ENCODE measurements at regions not wholly inside any gene's neighbourhood (a gene's known extent, or its start where the extent isn't known, plus 50 kb on each side); places are given as distances from the start of the nearest gene placed in this dataset.

DNA sequence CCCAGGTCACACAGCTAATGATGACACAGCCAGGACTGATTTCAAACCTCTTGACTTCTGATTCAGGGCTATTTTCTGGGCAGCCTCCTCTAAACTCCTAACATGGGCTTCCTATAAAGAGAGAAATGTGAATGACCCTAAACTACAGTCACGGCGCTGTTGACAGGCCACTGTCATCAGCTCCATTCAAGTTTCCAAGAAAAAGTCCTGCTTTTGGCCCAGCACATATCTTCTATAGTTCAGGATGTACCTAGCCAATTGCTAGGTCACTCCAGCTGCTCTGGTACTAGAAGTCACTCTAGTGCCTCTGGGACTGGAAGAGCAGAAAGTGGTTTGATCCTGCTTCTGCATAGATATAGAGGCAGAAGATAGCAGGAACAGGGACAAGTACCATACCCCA lies 64.9 kb upstream of the TARS1 start:
- Histone ChIP-seq H2AFZ (ENCODE audit: low read depth, low read length) (no peak overlapping the region), H3K79me2 (ENCODE audit: control insufficient read depth, insufficient read depth, low read length) (no peaks in the 10 kb centered on the region), H3K9ac (ENCODE audit: insufficient read depth in 1 of 2, low read depth in 2 of 2, low read length in 2 of 2) (no peak overlapping the region), H4K20me1 (replicated peaks; ENCODE audit: control insufficient read depth, insufficient read depth, low read length) (no peaks in the 10 kb centered on the region), H3K9me1 (ENCODE audit: control insufficient read depth, insufficient read depth, low read length) (no peaks in the 10 kb centered on the region), H3K4me1 (replicated peaks in 1 of 2; ENCODE audit: control insufficient read depth in 2 of 2, insufficient read depth in 2 of 2, low read length in 2 of 2) (no peaks in the 10 kb centered on the region), H3K9me3 (replicated peaks; ENCODE audit: control insufficient read depth, insufficient read depth, low read depth, low read length) (no peaks in the 10 kb centered on the region), H3K4me3 (no peak overlapping the region), H3K27me3 (ENCODE audit: control insufficient read depth in 2 of 2, insufficient read depth in 2 of 2, low read length in 2 of 2) (no peaks in the 10 kb centered on the region), H3K4me2 (ENCODE audit: insufficient read depth, low read length) (no peak overlapping the region), H3K27ac (ENCODE audit: extremely low read depth, low read depth, low read length) (no peak overlapping the region), H3K36me3 (ENCODE audit: control insufficient read depth, insufficient read depth, low read length) (no peaks in the 10 kb centered on the region)
- CTCF ChIA-PET (ENCODE audit: low intra/inter-chr PET ratio) = no interaction called here
- intact Hi-C loops (cut with micrococcal nuclease) = no loop called here
- TF ChIP-seq ZNF282 (CRISPR knock-in tag; IDR thresholded peaks at IDR 0.05) = no peak
- no peak for TF ChIP-seq CBFB (CRISPR knock-in tag; IDR thresholded peaks at IDR 0.05)
- TF ChIP-seq TRIM28 (IDR thresholded peaks at IDR 0.05) = no peak
- TF ChIP-seq, protein P1, sequence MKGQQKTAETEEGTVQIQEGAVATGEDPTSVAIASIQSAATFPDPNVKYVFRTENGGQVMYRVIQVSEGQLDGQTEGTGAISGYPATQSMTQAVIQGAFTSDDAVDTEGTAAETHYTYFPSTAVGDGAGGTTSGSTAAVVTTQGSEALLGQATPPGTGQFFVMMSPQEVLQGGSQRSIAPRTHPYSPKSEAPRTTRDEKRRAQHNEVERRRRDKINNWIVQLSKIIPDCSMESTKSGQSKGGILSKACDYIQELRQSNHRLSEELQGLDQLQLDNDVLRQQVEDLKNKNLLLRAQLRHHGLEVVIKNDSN (CRISPR knock-in tag; IDR thresholded peaks at IDR 0.05) = no peak
- no peak for TF ChIP-seq ZNF263 (CRISPR knock-in tag; IDR thresholded peaks at IDR 0.05; ENCODE audit: borderline replicate concordance)
- TF ChIP-seq ZNF766 (CRISPR knock-in tag; conservative IDR thresholded peaks at IDR 0.05) = no peak
- no peak for TF ChIP-seq ZNF41 (CRISPR knock-in tag; conservative IDR thresholded peaks at IDR 0.05)
- TF ChIP-seq FIP1L1 (IDR thresholded peaks at IDR 0.05; ENCODE audit: low read depth, low read length, poor library complexity, severe bottlenecking) = no peak
- no peak for TF ChIP-seq CHCHD3 (CRISPR knock-in tag; IDR thresholded peaks at IDR 0.05)
- TF ChIP-seq ARHGAP35 (IDR thresholded peaks at IDR 0.05; ENCODE audit: partially characterized antibody) = no peak
- TF ChIP-seq ZNF217 (CRISPR knock-in tag; IDR thresholded peaks at IDR 0.05) = no peak
- no peak for TF ChIP-seq MYBL2 (IDR thresholded peaks at IDR 0.05; ENCODE audit: low read depth)
- no peak for TF ChIP-seq MYBL2 (CRISPR knock-in tag; IDR thresholded peaks at IDR 0.05; ENCODE audit: borderline replicate concordance)
- no peak for TF ChIP-seq ZC3H11A (IDR thresholded peaks at IDR 0.05; ENCODE audit: low read depth, low read length)
- no peak for TF ChIP-seq ZNF146 (CRISPR knock-in tag; IDR thresholded peaks at IDR 0.05; ENCODE audit: unreplicated experiment)
- TF ChIP-seq CBX2 (IDR thresholded peaks at IDR 0.05; ENCODE audit: insufficient read depth, low read length, poor library complexity, severe bottlenecking) = no peak
- no peak for TF ChIP-seq PML (IDR thresholded peaks at IDR 0.05; ENCODE audit: low read length)
- TF ChIP-seq KHSRP (IDR thresholded peaks at IDR 0.05) = no peak
- no peak for TF ChIP-seq SMAD3 (CRISPR knock-in tag; conservative IDR thresholded peaks at IDR 0.05)
- no peak for TF ChIP-seq EZH2 (IDR thresholded peaks at IDR 0.05; ENCODE audit: borderline replicate concordance, low read depth, low read length)
- TF ChIP-seq, protein P2, sequence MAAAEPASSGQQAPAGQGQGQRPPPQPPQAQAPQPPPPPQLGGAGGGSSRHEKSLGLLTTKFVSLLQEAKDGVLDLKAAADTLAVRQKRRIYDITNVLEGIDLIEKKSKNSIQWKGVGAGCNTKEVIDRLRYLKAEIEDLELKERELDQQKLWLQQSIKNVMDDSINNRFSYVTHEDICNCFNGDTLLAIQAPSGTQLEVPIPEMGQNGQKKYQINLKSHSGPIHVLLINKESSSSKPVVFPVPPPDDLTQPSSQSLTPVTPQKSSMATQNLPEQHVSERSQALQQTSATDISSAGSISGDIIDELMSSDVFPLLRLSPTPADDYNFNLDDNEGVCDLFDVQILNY (CRISPR knock-in tag; IDR thresholded peaks at IDR 0.05) = no peak
- POLR2A ChIA-PET = no interaction called here
- 0% methylated on average over 2 of the region's 2 CpGs for WGBS (ENCODE audit: insufficient coverage, low coverage, missing lambda C conversion rate)
- ATAC-seq (no peak), DNase-seq (ENCODE audit: extremely low read depth in 1 of 4, low spot score in 3 of 4) (no peak), FAIRE-seq (no peak)
- in situ Hi-C loops (cut with MboI) = no loop called here
- BruUV-seq (replicated peaks) = no TSS peak
